ENCODE measurements at regions not wholly inside any gene's neighbourhood (a gene's known extent, or its start where the extent isn't known, plus 50 kb on each side); places are given as distances from the start of the nearest gene placed in this dataset.
"Not testable (repeated sequence)": the region's sequence is repeated elsewhere in the genome, so short reads cannot be mapped to it uniquely, and the experiment has no call there.

- H3K4me1 ChIP-seq (ENCODE audit: control insufficient read depth in 2 of 2, insufficient read depth in 2 of 2, low read length in 2 of 2); H3K27me3 ChIP-seq (ENCODE audit: control insufficient read depth in 2 of 2, insufficient read depth in 2 of 2, low read length in 2 of 2); H3K4me3 ChIP-seq (ENCODE audit: low read length in 2 of 2); H3K27ac ChIP-seq (ENCODE audit: low read depth in 2 of 2, low read length in 2 of 2); H3K36me3 ChIP-seq (ENCODE audit: control insufficient read depth in 2 of 2, insufficient read depth in 2 of 2, low read length in 2 of 2); H3K9me3 ChIP-seq (ENCODE audit: control insufficient read depth in 2 of 2, low read length in 2 of 2); H3K9ac ChIP-seq (ENCODE audit: low read depth in 1 of 2, low read length in 2 of 2): not testable (repeated sequence)
These were observed 279.9 kb downstream of the PLS3 start for GRCh38 chrX:115840729-115841409.

- not testable (repeated sequence) for H3K4me3 ChIP-seq (ENCODE audit: low read length in 2 of 2); H3K4me1 ChIP-seq (ENCODE audit: control insufficient read depth in 2 of 2, insufficient read depth in 2 of 2, low read length in 2 of 2); H3K9ac ChIP-seq (ENCODE audit: low read depth in 1 of 2, low read length in 2 of 2); H3K27me3 ChIP-seq (ENCODE audit: control insufficient read depth in 2 of 2, insufficient read depth in 2 of 2, low read length in 2 of 2); H3K27ac ChIP-seq (ENCODE audit: low read depth in 2 of 2, low read length in 2 of 2); H3K36me3 ChIP-seq (ENCODE audit: control insufficient read depth in 2 of 2, insufficient read depth in 2 of 2, low read length in 2 of 2); H3K9me3 ChIP-seq (ENCODE audit: control insufficient read depth in 2 of 2, low read length in 2 of 2)
These were observed 290.0 kb downstream of the PLS3 start for GRCh38 chrX:115850986-115851385.

- H3K27me3 ChIP-seq (ENCODE audit: control insufficient read depth in 2 of 2, insufficient read depth in 2 of 2, low read length in 2 of 2); H3K9ac ChIP-seq (ENCODE audit: low read depth in 1 of 2, low read length in 2 of 2); H3K27ac ChIP-seq (ENCODE audit: low read depth in 2 of 2, low read length in 2 of 2); H3K36me3 ChIP-seq (ENCODE audit: control insufficient read depth in 2 of 2, insufficient read depth in 2 of 2, low read length in 2 of 2); H3K9me3 ChIP-seq (ENCODE audit: control insufficient read depth in 2 of 2, low read length in 2 of 2); H3K4me1 ChIP-seq (ENCODE audit: control insufficient read depth in 2 of 2, insufficient read depth in 2 of 2, low read length in 2 of 2); H3K4me3 ChIP-seq (ENCODE audit: low read length in 2 of 2): not testable (repeated sequence)
These were observed 292.3 kb downstream of the PLS3 start for GRCh38 chrX:115853260-115853659.

GRCh38 chrX:115881170-115881569 is 289.4 kb upstream of the AGTR2 start:
- H3K4me1 ChIP-seq (ENCODE audit: control insufficient read depth in 2 of 2, insufficient read depth in 2 of 2, low read length in 2 of 2); H3K4me3 ChIP-seq (ENCODE audit: low read length in 2 of 2); H3K27me3 ChIP-seq (ENCODE audit: control insufficient read depth in 2 of 2, insufficient read depth in 2 of 2, low read length in 2 of 2); H3K27ac ChIP-seq (ENCODE audit: low read depth in 2 of 2, low read length in 2 of 2); H3K9me3 ChIP-seq (ENCODE audit: control insufficient read depth in 2 of 2, low read length in 2 of 2); H3K36me3 ChIP-seq (ENCODE audit: control insufficient read depth in 2 of 2, insufficient read depth in 2 of 2, low read length in 2 of 2); H3K9ac ChIP-seq (ENCODE audit: low read depth in 1 of 2, low read length in 2 of 2): not testable (repeated sequence)

GRCh38 chrX:115884121-115884520 is 286.4 kb upstream of the AGTR2 start:
- H3K9me3 ChIP-seq (ENCODE audit: control insufficient read depth in 2 of 2, low read length in 2 of 2); H3K4me1 ChIP-seq (ENCODE audit: control insufficient read depth in 2 of 2, insufficient read depth in 2 of 2, low read length in 2 of 2); H3K27ac ChIP-seq (ENCODE audit: low read depth in 2 of 2, low read length in 2 of 2): not testable (repeated sequence)

GRCh38 chrX:115888041-115888440 is 282.5 kb upstream of the AGTR2 start:
- Histone ChIP-seq H3K27ac (ENCODE audit: low read depth in 2 of 2, low read length in 2 of 2) (peak overlapping the region in 1 of 2 donors; percentile 70), H3K9ac (ENCODE audit: low read depth in 1 of 2, low read length in 2 of 2) (peak overlapping the region in 1 of 2 donors; percentile 60), H3K4me3 (ENCODE audit: low read length in 2 of 2) (peak overlapping the region in 1 of 2 donors; percentile 67)
- not testable (repeated sequence) for H3K9me3 ChIP-seq (ENCODE audit: control insufficient read depth in 2 of 2, low read length in 2 of 2); H3K4me1 ChIP-seq (ENCODE audit: control insufficient read depth in 2 of 2, insufficient read depth in 2 of 2, low read length in 2 of 2); H3K27me3 ChIP-seq (ENCODE audit: control insufficient read depth in 2 of 2, insufficient read depth in 2 of 2, low read length in 2 of 2); H3K36me3 ChIP-seq (ENCODE audit: control insufficient read depth in 2 of 2, insufficient read depth in 2 of 2, low read length in 2 of 2)

More at GRCh38 chrX:115884121-115884520, 286.4 kb upstream of the AGTR2 start:
- H3K36me3 ChIP-seq (ENCODE audit: control insufficient read depth in 2 of 2, insufficient read depth in 2 of 2, low read length in 2 of 2); H3K27me3 ChIP-seq (ENCODE audit: control insufficient read depth in 2 of 2, insufficient read depth in 2 of 2, low read length in 2 of 2); H3K9ac ChIP-seq (ENCODE audit: low read depth in 1 of 2, low read length in 2 of 2); H3K4me3 ChIP-seq (ENCODE audit: low read length in 2 of 2): not testable (repeated sequence)

- H3K4me1 ChIP-seq (ENCODE audit: control insufficient read depth in 2 of 2, insufficient read depth in 2 of 2, low read length in 2 of 2), result peaks cover 11 to 12% of the 10 kb centered on the region in 2 donors
- H3K9ac ChIP-seq (ENCODE audit: low read depth in 1 of 2, low read length in 2 of 2); H3K27me3 ChIP-seq (ENCODE audit: control insufficient read depth in 2 of 2, insufficient read depth in 2 of 2, low read length in 2 of 2); H3K27ac ChIP-seq (ENCODE audit: low read depth in 2 of 2, low read length in 2 of 2); H3K36me3 ChIP-seq (ENCODE audit: control insufficient read depth in 2 of 2, insufficient read depth in 2 of 2, low read length in 2 of 2); H3K4me3 ChIP-seq (ENCODE audit: low read length in 2 of 2); H3K9me3 ChIP-seq (ENCODE audit: control insufficient read depth in 2 of 2, low read length in 2 of 2): not testable (repeated sequence)
These were observed 282.0 kb upstream of the AGTR2 start for GRCh38 chrX:115888519-115888918.

GRCh38 chrX:115889121-115889890 is 281.2 kb upstream of the AGTR2 start:
- no peak overlapping the region for H3K27ac ChIP-seq (ENCODE audit: low read depth in 2 of 2, low read length in 2 of 2)
- H3K36me3 ChIP-seq (ENCODE audit: control insufficient read depth in 2 of 2, insufficient read depth in 2 of 2, low read length in 2 of 2), result peaks cover 0 to 3% of the 10 kb centered on the region in 2 donors
- H3K27me3 ChIP-seq (ENCODE audit: control insufficient read depth in 2 of 2, insufficient read depth in 2 of 2, low read length in 2 of 2), result no peaks in the 10 kb centered on the region
- peaks cover 14 to 20% of the 10 kb centered on the region in 2 donors for H3K4me1 ChIP-seq (ENCODE audit: control insufficient read depth in 2 of 2, insufficient read depth in 2 of 2, low read length in 2 of 2)
- H3K9ac ChIP-seq (ENCODE audit: low read depth in 1 of 2, low read length in 2 of 2), result no peak overlapping the region
- H3K9me3 ChIP-seq (ENCODE audit: control insufficient read depth in 2 of 2, low read length in 2 of 2), result peaks cover 0 to 8% of the 10 kb centered on the region in 2 donors
- no peak overlapping the region for H3K4me3 ChIP-seq (ENCODE audit: low read length in 2 of 2)

GRCh38 chrX:115892056-115892708 is 278.4 kb upstream of the AGTR2 start:
- Histone ChIP-seq H3K4me3 (ENCODE audit: low read length in 2 of 2) (peak overlapping the region; percentile 52 to 65), H3K9ac (ENCODE audit: low read depth in 1 of 2, low read length in 2 of 2) (peak overlapping the region in 1 of 2 donors; percentile 39), H3K4me1 (ENCODE audit: control insufficient read depth in 2 of 2, insufficient read depth in 2 of 2, low read length in 2 of 2) (peaks cover 14 to 21% of the 10 kb centered on the region in 2 donors), H3K27ac (ENCODE audit: low read depth in 2 of 2, low read length in 2 of 2) (peak overlapping the region; percentile 65 to 70), H3K36me3 (ENCODE audit: control insufficient read depth in 2 of 2, insufficient read depth in 2 of 2, low read length in 2 of 2) (peaks cover 0 to 3% of the 10 kb centered on the region in 2 donors), H3K27me3 (ENCODE audit: control insufficient read depth in 2 of 2, insufficient read depth in 2 of 2, low read length in 2 of 2) (no peaks in the 10 kb centered on the region), H3K9me3 (ENCODE audit: control insufficient read depth in 2 of 2, low read length in 2 of 2) (peaks cover 0 to 8% of the 10 kb centered on the region in 2 donors)
